Effector memory CD4-positive, alpha-beta T cell (primary cell): ENCODE measurements at regions not wholly inside any gene's neighbourhood (a gene's known extent, or its start where the extent isn't known, plus 50 kb on each side); places are given as distances from the start of the nearest gene placed in this dataset.

ENCODE experiments used
- DNase-seq, 3 donors: peaks; one replicate each; pipeline ENCODE4 v3.0.0-alpha.2; 2020
- H3K27ac ChIP-seq: 2 replicates; pipeline ENCODE4 v1.7.0; 2013; ENCODE audit warnings: mild to moderate bottlenecking, low read length, moderate library complexity; ENCODE audit not compliant: insufficient read depth, poor library complexity, severe bottlenecking
- H3K27me3 ChIP-seq: replicated peaks from 2 replicates; pipeline ENCODE4 v1.7.0; 2013; ENCODE audit warnings: mild to moderate bottlenecking, low read length; ENCODE audit not compliant: insufficient read depth, control insufficient read depth, poor library complexity, severe bottlenecking
- H3K36me3 ChIP-seq: 2 replicates; pipeline ENCODE4 v1.7.0; 2013; ENCODE audit warnings: mild to moderate bottlenecking, low read length, moderate library complexity; ENCODE audit not compliant: control insufficient read depth, insufficient read depth
- H3K4me1 ChIP-seq: 2 replicates; pipeline ENCODE4 v1.7.0; 2013; ENCODE audit warnings: low read length, mild to moderate bottlenecking; ENCODE audit not compliant: control insufficient read depth, insufficient read depth, poor library complexity, severe bottlenecking
- H3K4me3 ChIP-seq: 2 replicates; pipeline ENCODE4 v1.7.0; 2013; ENCODE audit warnings: low read length, low read depth, mild to moderate bottlenecking; ENCODE audit not compliant: insufficient read depth, poor library complexity, severe bottlenecking
- H3K9me3 ChIP-seq: 2 replicates; pipeline ENCODE4 v1.7.0; 2013; ENCODE audit warnings: mild to moderate bottlenecking, low read length, moderate library complexity; ENCODE audit not compliant: control insufficient read depth

DNA sequence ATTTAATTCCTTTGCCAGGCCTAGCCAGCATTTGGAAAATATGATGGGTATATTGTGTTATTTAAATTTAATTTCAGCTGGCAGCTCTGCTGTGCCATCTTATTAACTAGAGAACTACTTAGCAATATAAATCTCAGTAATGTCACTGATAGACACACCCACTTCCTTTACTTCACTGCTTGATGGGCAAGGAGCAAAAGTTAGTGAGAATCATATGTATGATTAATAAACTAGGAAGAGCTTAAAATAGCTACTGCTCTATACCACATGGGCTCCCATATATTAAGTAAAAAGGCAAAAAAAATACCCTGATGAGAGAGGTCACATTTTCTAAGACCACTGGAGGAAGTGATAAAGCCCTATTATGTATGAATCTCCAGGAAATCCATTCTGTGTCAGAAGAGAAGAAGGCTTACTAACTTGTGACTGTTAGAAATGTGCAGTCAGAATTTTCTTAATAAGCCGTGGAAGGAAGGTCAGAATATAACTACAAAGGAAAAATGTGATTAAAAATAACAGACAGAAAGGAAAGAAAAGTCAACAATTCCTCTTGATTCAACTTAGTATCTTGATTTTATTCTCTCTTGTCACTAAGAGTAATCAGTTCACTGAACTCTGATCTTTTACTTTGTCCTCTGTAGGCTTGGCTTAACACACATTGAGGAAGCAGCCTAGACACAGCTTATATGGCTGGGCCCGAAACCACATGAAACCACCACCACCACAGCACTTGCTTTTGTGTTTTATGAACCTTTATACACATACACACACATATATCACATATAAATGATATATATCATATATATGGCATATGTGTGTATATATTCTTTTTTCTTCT, 1233.9 kb upstream of the ALCAM start:
- no peaks in the 10 kb centered on the region for H3K4me1 ChIP-seq
- no peaks in the 10 kb centered on the region for H3K27me3 ChIP-seq
- H3K27ac ChIP-seq, result no peak overlapping the region
- no peaks in the 10 kb centered on the region for H3K9me3 ChIP-seq
- H3K36me3 ChIP-seq, result no peaks in the 10 kb centered on the region
- no peak for DNase-seq
- no peak overlapping the region for H3K4me3 ChIP-seq

DNA sequence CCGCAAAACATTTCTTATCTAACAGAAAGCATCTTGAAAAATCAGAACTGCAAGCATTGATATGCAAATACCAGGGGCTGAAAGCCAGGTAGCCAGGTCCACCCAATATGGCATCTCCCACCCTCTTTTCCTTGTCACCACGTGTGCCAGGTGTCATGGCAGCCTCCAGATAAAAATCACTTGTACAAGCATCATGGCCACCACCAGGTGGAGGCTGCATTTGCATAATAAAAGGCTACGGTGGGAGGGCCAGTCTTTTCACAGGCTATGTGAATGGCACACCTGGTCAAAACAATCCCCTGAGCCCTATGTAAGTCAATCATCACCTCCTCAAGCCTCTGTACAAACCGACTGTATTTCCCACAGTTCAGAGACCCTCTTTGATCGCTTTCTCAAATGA, 1233.1 kb upstream of the ALCAM start:
- no peak overlapping the region for H3K4me3 ChIP-seq
- no peak for DNase-seq
- no peaks in the 10 kb centered on the region for H3K36me3 ChIP-seq
- H3K27ac ChIP-seq, result no peak overlapping the region
- no peaks in the 10 kb centered on the region for H3K27me3 ChIP-seq
- H3K4me1 ChIP-seq, result no peaks in the 10 kb centered on the region
- no peaks in the 10 kb centered on the region for H3K9me3 ChIP-seq

DNA sequence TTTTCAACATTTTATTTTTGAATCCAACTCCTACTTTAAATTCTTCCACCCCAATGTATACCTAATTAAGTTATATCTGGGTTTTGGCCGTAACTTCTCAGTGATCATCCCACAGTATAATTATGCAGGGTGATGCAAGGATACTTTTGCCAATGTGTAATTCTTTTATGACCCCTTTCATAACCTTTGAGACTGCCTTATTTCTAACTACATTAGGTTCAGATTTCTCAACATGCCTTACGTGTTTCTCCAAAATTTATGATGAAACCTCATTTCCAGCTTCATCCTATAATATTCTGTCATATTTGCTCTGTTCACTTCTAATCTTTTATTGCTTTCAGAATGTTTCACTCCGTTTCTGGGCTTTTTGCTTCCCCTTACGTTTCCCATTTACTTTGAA, 1229.6 kb upstream of the ALCAM start:
- Histone ChIP-seq H3K27me3 (no peaks in the 10 kb centered on the region), H3K9me3 (no peaks in the 10 kb centered on the region), H3K4me1 (no peaks in the 10 kb centered on the region), H3K4me3 (no peak overlapping the region), H3K27ac (no peak overlapping the region), H3K36me3 (no peaks in the 10 kb centered on the region)
- no peak for DNase-seq

DNA sequence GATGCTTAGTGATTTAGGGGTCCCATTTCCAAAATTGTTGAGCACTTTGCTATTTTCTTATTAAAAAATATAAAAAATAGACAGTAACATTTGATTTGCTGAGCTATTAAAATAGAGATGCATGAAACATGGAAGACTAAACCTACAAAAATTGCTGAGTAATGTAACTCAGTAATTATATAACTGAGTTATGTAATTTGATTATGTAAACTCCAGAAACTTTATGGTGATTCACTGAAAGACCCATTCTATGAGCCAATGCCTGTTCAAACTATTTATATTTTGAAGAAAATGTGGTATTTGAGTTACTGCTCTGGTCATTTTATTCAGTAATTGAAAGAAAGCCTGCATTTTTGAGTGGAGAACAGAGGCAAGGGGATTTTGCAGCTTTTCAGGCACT, 1221.5 kb upstream of the ALCAM start:
- Histone ChIP-seq H3K9me3 (no peaks in the 10 kb centered on the region), H3K36me3 (no peaks in the 10 kb centered on the region), H3K4me1 (no peaks in the 10 kb centered on the region), H3K27ac (no peak overlapping the region), H3K4me3 (no peak overlapping the region), H3K27me3 (no peaks in the 10 kb centered on the region)
- DNase-seq, result no peak

DNA sequence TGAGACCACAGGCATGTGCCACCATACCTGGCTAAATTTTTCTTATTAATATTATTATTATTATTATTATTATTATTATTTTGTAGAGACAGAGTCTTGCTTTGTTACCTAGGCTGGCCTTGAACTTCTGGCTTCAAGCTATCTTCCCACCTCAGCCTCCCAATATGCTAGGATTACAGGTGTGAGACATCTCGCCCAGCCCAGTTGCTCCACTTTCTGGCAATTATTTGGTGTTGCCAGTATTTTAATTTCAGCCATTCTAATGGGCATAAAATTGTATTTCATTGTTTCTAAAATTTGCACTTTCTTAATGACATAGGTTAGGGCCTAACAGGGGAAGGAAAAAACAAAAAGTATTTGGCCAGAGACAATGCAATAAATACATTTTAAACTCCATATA, 1217.6 kb upstream of the ALCAM start:
- H3K4me1 ChIP-seq, result no peaks in the 10 kb centered on the region
- no peaks in the 10 kb centered on the region for H3K9me3 ChIP-seq
- no peak overlapping the region for H3K4me3 ChIP-seq
- no peak overlapping the region for H3K27ac ChIP-seq
- H3K36me3 ChIP-seq, result no peaks in the 10 kb centered on the region
- no peak for DNase-seq
- no peaks in the 10 kb centered on the region for H3K27me3 ChIP-seq

DNA sequence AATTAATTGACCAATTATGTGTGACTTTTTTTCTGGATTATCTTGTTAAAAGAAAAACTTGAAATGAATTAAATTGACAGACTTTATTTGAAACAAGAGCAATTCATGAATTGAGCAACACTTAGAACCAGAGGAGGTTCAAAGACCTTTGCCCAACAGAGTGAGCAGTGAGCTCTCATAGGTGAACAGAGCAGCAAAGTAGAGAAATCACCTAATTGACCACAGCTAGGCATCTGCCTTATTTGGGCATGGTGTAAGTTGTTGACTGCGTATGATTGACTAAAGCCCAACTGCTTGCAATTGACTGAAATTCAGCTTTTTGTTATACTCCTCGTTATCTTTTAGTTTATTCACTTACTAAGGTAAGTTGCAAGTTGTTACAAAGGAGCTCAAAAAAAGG, 1216.0 kb upstream of the ALCAM start:
- Histone ChIP-seq H3K27me3 (no peaks in the 10 kb centered on the region), H3K36me3 (no peaks in the 10 kb centered on the region), H3K4me3 (no peak overlapping the region), H3K9me3 (no peaks in the 10 kb centered on the region), H3K4me1 (no peaks in the 10 kb centered on the region), H3K27ac (no peak overlapping the region)
- no peak for DNase-seq

DNA sequence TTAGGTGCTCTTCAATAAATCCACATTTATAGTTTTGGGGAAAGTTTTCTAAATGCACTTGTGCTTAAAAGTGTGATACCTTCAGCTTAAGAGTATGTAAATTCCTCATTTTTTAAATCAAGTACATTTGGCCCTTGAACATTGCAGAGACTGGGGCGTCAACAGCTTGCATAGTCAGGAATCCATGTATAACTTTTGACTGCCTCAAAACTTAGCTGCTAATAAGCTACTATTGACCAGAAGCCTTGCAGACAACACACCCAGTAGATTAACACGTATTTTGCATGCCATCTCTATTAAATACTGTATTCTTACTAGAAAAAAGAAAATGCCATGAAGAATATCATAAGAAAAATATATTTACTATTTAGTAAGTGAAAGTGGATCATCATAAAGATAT, 1211.8 kb upstream of the ALCAM start:
- no peaks in the 10 kb centered on the region for H3K27me3 ChIP-seq
- no peak overlapping the region for H3K4me3 ChIP-seq
- H3K36me3 ChIP-seq, result no peaks in the 10 kb centered on the region
- no peak overlapping the region for H3K27ac ChIP-seq
- DNase-seq, result no peak
- no peaks in the 10 kb centered on the region for H3K4me1 ChIP-seq
- H3K9me3 ChIP-seq, result no peaks in the 10 kb centered on the region

DNA sequence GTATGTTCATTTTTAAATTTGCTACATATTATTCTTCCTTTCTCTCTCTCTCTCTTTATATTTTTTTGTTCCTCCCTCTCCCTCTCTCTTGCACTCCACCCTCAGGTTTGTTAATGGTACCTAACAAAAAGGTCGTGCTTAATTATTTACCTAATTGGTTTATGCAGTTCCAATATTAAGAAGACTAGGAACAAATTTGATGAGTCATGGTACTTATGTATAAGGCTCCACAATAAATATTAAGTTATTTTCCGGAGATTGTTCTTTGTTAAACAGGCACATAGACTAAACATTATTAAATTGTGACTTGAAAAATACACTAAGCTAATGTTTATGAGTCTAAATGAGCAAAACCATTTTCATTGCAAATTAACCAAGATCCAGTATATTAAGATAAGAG, 1200.8 kb upstream of the ALCAM start:
- Histone ChIP-seq H3K4me1 (no peaks in the 10 kb centered on the region), H3K27me3 (no peaks in the 10 kb centered on the region), H3K36me3 (no peaks in the 10 kb centered on the region), H3K27ac (no peak overlapping the region), H3K9me3 (no peaks in the 10 kb centered on the region), H3K4me3 (no peak overlapping the region)
- DNase-seq, result no peak

DNA sequence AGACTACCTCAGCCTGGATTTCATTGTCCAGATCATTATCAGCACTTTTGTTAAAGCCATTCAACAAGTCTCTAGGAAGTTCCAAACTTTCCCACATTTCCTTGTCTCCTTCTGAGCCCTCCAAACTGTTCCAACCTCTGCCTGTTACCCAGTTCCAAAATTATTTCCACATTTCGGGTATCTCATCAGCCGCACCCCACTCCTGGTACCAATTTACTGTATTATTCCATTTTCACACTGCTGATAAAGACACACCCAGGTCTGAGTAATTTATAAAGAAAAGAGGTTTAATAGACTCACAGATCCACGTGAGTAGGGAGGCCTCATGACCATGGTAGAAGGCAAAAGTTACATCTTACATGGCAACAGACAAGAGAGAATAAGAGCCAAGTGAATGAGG, 1198.3 kb upstream of the ALCAM start:
- no peak overlapping the region for H3K4me3 ChIP-seq
- no peaks in the 10 kb centered on the region for H3K9me3 ChIP-seq
- H3K4me1 ChIP-seq, result no peaks in the 10 kb centered on the region
- no peak overlapping the region for H3K27ac ChIP-seq
- no peak for DNase-seq
- no peaks in the 10 kb centered on the region for H3K27me3 ChIP-seq
- H3K36me3 ChIP-seq, result no peaks in the 10 kb centered on the region

DNA sequence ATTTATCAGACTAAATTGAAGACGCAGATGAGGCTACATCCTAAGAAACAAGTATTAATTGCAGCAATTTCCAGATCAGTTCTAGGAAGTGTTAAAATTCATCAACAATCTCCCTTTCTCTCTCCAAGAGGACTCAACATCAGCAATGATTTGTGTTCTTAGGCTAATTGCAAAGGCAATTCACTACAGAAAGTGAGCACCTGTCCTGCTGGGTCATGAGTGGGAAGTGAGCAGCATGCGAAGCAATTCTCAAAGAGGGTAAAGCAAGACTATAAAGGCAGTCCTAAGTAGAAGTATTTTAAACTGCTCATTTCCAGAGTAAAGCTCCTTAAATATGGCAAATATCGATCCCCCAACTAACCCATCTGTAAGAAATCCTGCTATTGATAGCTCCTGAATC, 1191.0 kb upstream of the ALCAM start:
- Histone ChIP-seq H3K27ac (no peak overlapping the region), H3K9me3 (no peaks in the 10 kb centered on the region), H3K4me1 (no peaks in the 10 kb centered on the region), H3K4me3 (no peak overlapping the region), H3K27me3 (no peaks in the 10 kb centered on the region), H3K36me3 (no peaks in the 10 kb centered on the region)
- no peak for DNase-seq
